SKM-1 treated with dmso at 0.1 percent for 144 hours (cell line): ENCODE measurements at regions not wholly inside any gene's neighbourhood (a gene's known extent, or its start where the extent isn't known, plus 50 kb on each side); places are given as distances from the start of the nearest gene placed in this dataset.

Source experiments
- DNase-seq: peaks from one replicate; lab custom pipeline; 2025; ENCODE audit not compliant: unreplicated experiment; lab: John Stamatoyannopoulos, UW

GRCh38 chr18:57991552-57991951 lies 52.5 kb upstream of the NEDD4L start:
- no peak for DNase-seq

- no peak for DNase-seq
Observed at GRCh38 chr18:57989536-57989935, 54.5 kb upstream of the NEDD4L start.

GRCh38 chr18:57984490-57985115 lies 59.4 kb upstream of the NEDD4L start:
- DNase-seq = no peak

GRCh38 chr18:57983965-57984364 lies 60.1 kb upstream of the NEDD4L start:
- no peak for DNase-seq

GRCh38 chr18:57983472-57983871 lies 60.6 kb upstream of the NEDD4L start:
- DNase-seq = no peak

- no peak for DNase-seq
Observed at GRCh38 chr18:57982372-57983021, 61.5 kb upstream of the NEDD4L start.

- no peak for DNase-seq
Observed at GRCh38 chr18:57981308-57982028, 62.6 kb upstream of the NEDD4L start.

GRCh38 chr18:57980573-57981307 lies 63.3 kb upstream of the NEDD4L start:
- no peak for DNase-seq

- no peak for DNase-seq
Observed at GRCh38 chr18:57976230-57976773, 67.7 kb upstream of the NEDD4L start.

GRCh38 chr18:57975805-57976204 lies 68.2 kb upstream of the NEDD4L start:
- no peak for DNase-seq

- DNase-seq = no peak
Observed at GRCh38 chr18:57974585-57975265, 69.3 kb upstream of the NEDD4L start.

GRCh38 chr18:57973889-57974288 lies 70.1 kb upstream of the NEDD4L start:
- DNase-seq = no peak

- no peak for DNase-seq
Observed at GRCh38 chr18:57970356-57971095, 73.5 kb upstream of the NEDD4L start.

GRCh38 chr18:57969824-57970223 lies 74.2 kb upstream of the NEDD4L start:
- DNase-seq = no peak

- no peak for DNase-seq
Observed at GRCh38 chr18:57965246-57965645, 78.8 kb upstream of the NEDD4L start.

- DNase-seq = no peak
Observed at GRCh38 chr18:57961876-57962505, 82.0 kb upstream of the NEDD4L start.

- DNase-seq = no peak
Observed at GRCh38 chr18:57961411-57961810, 82.6 kb upstream of the NEDD4L start.

GRCh38 chr18:57959278-57959677 lies 84.7 kb upstream of the NEDD4L start:
- DNase-seq = peak; percentile 11

GRCh38 chr18:57957210-57957609 lies 86.8 kb upstream of the NEDD4L start:
- DNase-seq = peak; percentile 31

GRCh38 chr18:57956491-57956890 lies 87.5 kb upstream of the NEDD4L start:
- no peak for DNase-seq
